ENCODE measurements at regions not wholly inside any gene's neighbourhood (a gene's known extent, or its start where the extent isn't known, plus 50 kb on each side); places are given as distances from the start of the nearest gene placed in this dataset.

- TF ChIP-seq EP300 (IDR thresholded peaks at IDR 0.05; ENCODE audit: borderline replicate concordance) (no peak), MAX (IDR thresholded peaks at IDR 0.05) (no peak), ZBTB7A (IDR thresholded peaks at IDR 0.05; ENCODE audit: low read depth) (no peak), USF1 (IDR thresholded peaks at IDR 0.05) (no peak), RAD21 (IDR thresholded peaks at IDR 0.05; ENCODE audit: low read depth) (no peak), REST (IDR thresholded peaks at IDR 0.05; ENCODE audit: low read depth) (no peak), TCF12 (IDR thresholded peaks at IDR 0.05; ENCODE audit: low read depth) (no peak), TAF1 (IDR thresholded peaks at IDR 0.05; ENCODE audit: low read depth) (no peak), YY1 (IDR thresholded peaks at IDR 0.05; ENCODE audit: low read depth) (no peak), EGR1 (IDR thresholded peaks at IDR 0.05) (no peak), TEAD4 (IDR thresholded peaks at IDR 0.05) (no peak), NFIC (IDR thresholded peaks at IDR 0.05) (no peak)
Observed at GRCh38 chr11:111011275-111011594, 234.3 kb upstream of the POU2AF2 start.

Data from Ishikawa (cell line).